ENCODE measurements at regions not wholly inside any gene's neighbourhood (a gene's known extent, or its start where the extent isn't known, plus 50 kb on each side); places are given as distances from the start of the nearest gene placed in this dataset.

GRCh38 chr1:53402891-53403655 is 56.1 kb upstream of the DMRTB1 start:
- Mint-ChIP-seq H3K27me3 (peaks cover 10 to 45% (median 40%) of the 10 kb centered on the region in 3 donors), H3K4me3 (no peak overlapping the region), H3K4me1 (no peaks in the 10 kb centered on the region), H3K9me3 (no peaks in the 10 kb centered on the region), H3K36me3 (no peaks in the 10 kb centered on the region), H3K27ac (no peak overlapping the region)
- ATAC-seq (ENCODE audit: low read depth in 2 of 2) (no peak), DNase-seq (no peak)

- Mint-ChIP-seq H3K36me3 (no peaks in the 10 kb centered on the region), H3K4me3 (no peak overlapping the region), H3K9me3 (no peaks in the 10 kb centered on the region), H3K27ac (no peak overlapping the region), H3K27me3 (peaks cover 10 to 46% (median 41%) of the 10 kb centered on the region in 3 donors), H3K4me1 (peaks cover 0 to 2% (median 0%) of the 10 kb centered on the region in 3 donors)
- DNase-seq (no peak), ATAC-seq (ENCODE audit: low read depth in 2 of 2) (no peak)
Observed at GRCh38 chr1:53405737-53406136, 53.5 kb upstream of the DMRTB1 start.

GRCh38 chr1:53406551-53407235 is 52.5 kb upstream of the DMRTB1 start:
- Mint-ChIP-seq H3K27me3 (peaks cover 10 to 38% (median 31%) of the 10 kb centered on the region in 3 donors), H3K4me3 (peak overlapping the region in 1 of 8 donors; percentile 17), H3K4me1 (peaks cover 0 to 2% (median 0%) of the 10 kb centered on the region in 3 donors), H3K36me3 (no peaks in the 10 kb centered on the region), H3K9me3 (no peaks in the 10 kb centered on the region), H3K27ac (peak overlapping the region in 1 of 6 donors; percentile 32)
- ATAC-seq (ENCODE audit: low read depth in 2 of 2) (no peak), DNase-seq (no peak)

GRCh38 chr1:53408013-53408754 is 51.0 kb upstream of the DMRTB1 start:
- no peaks in the 10 kb centered on the region for H3K36me3 Mint-ChIP-seq
- H3K27ac Mint-ChIP-seq = peak overlapping the region in 2 of 6 donors; percentile 9 to 28
- ATAC-seq (ENCODE audit: low read depth in 2 of 2) = no peak
- H3K4me1 Mint-ChIP-seq = peaks cover 0 to 2% (median 0%) of the 10 kb centered on the region in 3 donors
- no peak overlapping the region for H3K4me3 Mint-ChIP-seq
- no peak for DNase-seq
- H3K27me3 Mint-ChIP-seq = peaks cover 10 to 31% (median 31%) of the 10 kb centered on the region in 3 donors
- no peaks in the 10 kb centered on the region for H3K9me3 Mint-ChIP-seq

- ATAC-seq (ENCODE audit: low read depth in 2 of 2) (no peak), DNase-seq (no peak)
- H3K4me1 Mint-ChIP-seq = peaks cover 0 to 2% (median 0%) of the 10 kb centered on the region in 3 donors
- H3K9me3 Mint-ChIP-seq = no peaks in the 10 kb centered on the region
- H3K27ac Mint-ChIP-seq = no peak overlapping the region
- no peak overlapping the region for H3K4me3 Mint-ChIP-seq
- H3K27me3 Mint-ChIP-seq = peaks cover 10 to 31% (median 31%) of the 10 kb centered on the region in 3 donors
- no peaks in the 10 kb centered on the region for H3K36me3 Mint-ChIP-seq
Observed at GRCh38 chr1:53408755-53409129, 50.5 kb upstream of the DMRTB1 start.

GRCh38 chr1:53409233-53409632 is 50.0 kb upstream of the DMRTB1 start:
- Mint-ChIP-seq H3K36me3 (no peaks in the 10 kb centered on the region), H3K27ac (peak overlapping the region in 1 of 6 donors; percentile 64), H3K9me3 (no peaks in the 10 kb centered on the region), H3K27me3 (peaks cover 10 to 28% (median 26%) of the 10 kb centered on the region in 3 donors), H3K4me3 (peak overlapping the region in 1 of 8 donors; percentile 22), H3K4me1 (peaks cover 0 to 2% (median 0%) of the 10 kb centered on the region in 3 donors)
- DNase-seq = no peak
- ATAC-seq (ENCODE audit: low read depth in 2 of 2) = no peak

Measured in naive B cell (primary cell).